Parathyroid adenoma (tissue), 2 donors: ENCODE measurements at regions not wholly inside any gene's neighbourhood (a gene's known extent, or its start where the extent isn't known, plus 50 kb on each side); places are given as distances from the start of the nearest gene placed in this dataset.

ENCODE experiments used
- H2AFZ ChIP-seq: fragments of 300-600 bp; sonication (generic); one replicate; pipeline ENCODE4 v1.7.0; 2017; ENCODE audit warnings: antibody characterized with exemption, mild to moderate bottlenecking
- H3K27ac ChIP-seq: fragments of 300-600 bp; sonication (generic); one replicate; pipeline ENCODE4 v1.7.0; 2017
- H3K27me3 ChIP-seq: fragments of 300-600 bp; sonication (generic); one replicate; pipeline ENCODE4 v1.7.0; 2017; ENCODE audit warnings: low read length; ENCODE audit not compliant: control insufficient read depth, insufficient read depth
- H3K36me3 ChIP-seq: fragments of 300-600 bp; sonication (generic); one replicate; pipeline ENCODE4 v1.7.0; 2017; ENCODE audit warnings: low read length; ENCODE audit not compliant: control insufficient read depth, insufficient read depth
- H3K4me1 ChIP-seq: fragments of 300-600 bp; sonication (generic); one replicate; pipeline ENCODE4 v1.7.0; 2017; ENCODE audit warnings: control low read depth
- H3K4me2 ChIP-seq: fragments of 300-600 bp; sonication (generic); one replicate; pipeline ENCODE4 v1.7.0; 2017; ENCODE audit warnings: low read length
- H3K4me3 ChIP-seq: fragments of 300-600 bp; sonication (generic); one replicate; pipeline ENCODE4 v1.7.0; 2017; ENCODE audit warnings: low read depth, low read length
- H3K79me2 ChIP-seq: fragments of 300-600 bp; sonication (generic); one replicate; pipeline ENCODE4 v1.7.0; 2017; ENCODE audit warnings: control low read depth
- H3K9ac ChIP-seq: fragments of 300-600 bp; sonication (generic); one replicate; pipeline ENCODE4 v1.7.0; 2017; ENCODE audit warnings: mild to moderate bottlenecking
- H3K9me3 ChIP-seq: fragments of 300-600 bp; sonication (generic); one replicate; pipeline ENCODE4 v1.7.0; 2017; ENCODE audit warnings: low read length; ENCODE audit not compliant: control insufficient read depth
- CTCF ChIP-seq: fragments of 300-600 bp; sonication (generic); IDR thresholded peaks from one replicate; pipeline ENCODE4 v1.7.0; 2017; ENCODE audit warnings: antibody characterized with exemption, mild to moderate bottlenecking
- donor health status: primary hyperparathyroidism.

- Histone ChIP-seq H3K27me3 (no peaks in the 10 kb centered on the region), H3K9me3 (no peaks in the 10 kb centered on the region), H3K36me3 (no peaks in the 10 kb centered on the region), H3K27ac (no peak overlapping the region), H2AFZ (no peak overlapping the region), H3K79me2 (no peaks in the 10 kb centered on the region), H3K9ac (no peak overlapping the region), H3K4me2 (no peak overlapping the region), H3K4me1 (no peaks in the 10 kb centered on the region), H3K4me3 (no peak overlapping the region)
- no peak for TF ChIP-seq CTCF
These were observed 158.7 kb downstream of the IRX2 start for GRCh38 chr5:2592766-2593165.

GRCh38 chr5:2591777-2592453, 159.6 kb downstream of the IRX2 start:
- Histone ChIP-seq H3K36me3 (no peaks in the 10 kb centered on the region), H3K9ac (no peak overlapping the region), H3K27me3 (no peaks in the 10 kb centered on the region), H3K4me2 (no peak overlapping the region), H3K27ac (no peak overlapping the region), H2AFZ (no peak overlapping the region), H3K79me2 (no peaks in the 10 kb centered on the region), H3K4me3 (no peak overlapping the region), H3K9me3 (no peaks in the 10 kb centered on the region), H3K4me1 (no peaks in the 10 kb centered on the region)
- no peak for TF ChIP-seq CTCF

- no peak for TF ChIP-seq CTCF
- no peaks in the 10 kb centered on the region for H3K9me3 ChIP-seq
- no peaks in the 10 kb centered on the region for H3K36me3 ChIP-seq
- no peak overlapping the region for H3K4me2 ChIP-seq
- H3K4me1 ChIP-seq = no peaks in the 10 kb centered on the region
- H3K79me2 ChIP-seq = no peaks in the 10 kb centered on the region
- H3K27ac ChIP-seq = no peak overlapping the region
- H2AFZ ChIP-seq = no peak overlapping the region
- no peak overlapping the region for H3K4me3 ChIP-seq
- H3K27me3 ChIP-seq = no peaks in the 10 kb centered on the region
- no peak overlapping the region for H3K9ac ChIP-seq
These were observed 162.5 kb downstream of the IRX2 start for GRCh38 chr5:2588850-2589501.

- no peak overlapping the region for H2AFZ ChIP-seq
- no peaks in the 10 kb centered on the region for H3K4me1 ChIP-seq
- no peak overlapping the region for H3K27ac ChIP-seq
- no peak overlapping the region for H3K4me2 ChIP-seq
- no peaks in the 10 kb centered on the region for H3K36me3 ChIP-seq
- no peaks in the 10 kb centered on the region for H3K9me3 ChIP-seq
- no peaks in the 10 kb centered on the region for H3K79me2 ChIP-seq
- H3K27me3 ChIP-seq = no peaks in the 10 kb centered on the region
- no peak for TF ChIP-seq CTCF
- no peak overlapping the region for H3K9ac ChIP-seq
- H3K4me3 ChIP-seq = no peak overlapping the region
These were observed 164.1 kb downstream of the IRX2 start for GRCh38 chr5:2587189-2588031.
